ENCODE measurements at regions not wholly inside any gene's neighbourhood (a gene's known extent, or its start where the extent isn't known, plus 50 kb on each side); places are given as distances from the start of the nearest gene placed in this dataset.

- Histone ChIP-seq H3K4me2 (ENCODE audit: insufficient read depth, low read length) (no peak overlapping the region), H2AFZ (ENCODE audit: low read depth, low read length) (no peak overlapping the region), H3K9ac (ENCODE audit: insufficient read depth in 1 of 2, low read depth in 2 of 2, low read length in 2 of 2) (no peak overlapping the region), H3K27ac (ENCODE audit: extremely low read depth, low read depth, low read length) (no peak overlapping the region), H3K4me1 (replicated peaks in 1 of 2; ENCODE audit: control insufficient read depth in 2 of 2, insufficient read depth in 2 of 2, low read length in 2 of 2) (no peaks in the 10 kb centered on the region), H3K27me3 (ENCODE audit: control insufficient read depth in 2 of 2, insufficient read depth in 2 of 2, low read length in 2 of 2) (peaks cover 0 to 24% of the 10 kb centered on the region in 2 experiments; a peak in 2 of 5 replicates), H4K20me1 (replicated peaks; ENCODE audit: control insufficient read depth, insufficient read depth, low read length) (no peaks in the 10 kb centered on the region), H3K79me2 (ENCODE audit: control insufficient read depth, insufficient read depth, low read length) (no peaks in the 10 kb centered on the region), H3K9me3 (replicated peaks; ENCODE audit: control insufficient read depth, insufficient read depth, low read depth, low read length) (no peaks in the 10 kb centered on the region), H3K36me3 (ENCODE audit: control insufficient read depth, insufficient read depth, low read length) (no peaks in the 10 kb centered on the region), H3K9me1 (ENCODE audit: control insufficient read depth, insufficient read depth, low read length) (no peaks in the 10 kb centered on the region), H3K4me3 (no peak overlapping the region)
- DNase-seq (ENCODE audit: extremely low read depth in 1 of 4, low spot score in 3 of 4) (no peak), ATAC-seq (no peak), FAIRE-seq (no peak)
- no TSS peak for BruUV-seq (replicated peaks)
- POLR2A ChIA-PET: interaction anchor here (0.7 to 0.8 kb wide), 2 partner anchors 14 to 66 kb away, joined by 3 read pairs; no protein-coding TSS in a partner anchor
- CTCF ChIA-PET (ENCODE audit: low intra/inter-chr PET ratio): no interaction called here
- intact Hi-C loops (cut with micrococcal nuclease): no loop called here
- WGBS (ENCODE audit: insufficient coverage, low coverage, missing lambda C conversion rate): 8% methylated on average over 2 of the region's 2 CpGs
- TF ChIP-seq POU5F1 (IDR thresholded peaks at IDR 0.05; ENCODE audit: borderline replicate concordance, low read depth, low read length, partially characterized antibody) (no peak), DLX4 (CRISPR knock-in tag; IDR thresholded peaks at IDR 0.05) (no peak), FUS (optimal IDR thresholded peaks at IDR 0.05; ENCODE audit: low read depth, low read length) (no peak), RB1 (IDR thresholded peaks at IDR 0.05; ENCODE audit: low read depth) (no peak), MED1 (CRISPR knock-in tag; IDR thresholded peaks at IDR 0.05; ENCODE audit: borderline replicate concordance) (no peak), ZNF277 (CRISPR knock-in tag; IDR thresholded peaks at IDR 0.05; ENCODE audit: borderline replicate concordance) (no peak), RAD51 (IDR thresholded peaks at IDR 0.05; ENCODE audit: borderline replicate concordance, low read depth) (no peak)
- in situ Hi-C loops (cut with MboI): loop anchor here (10.0 kb wide), 1 partner anchor 230 kb away; no protein-coding TSS in a partner anchor
Measured at GRCh38 chr2:174694920-174695319, 69.4 kb downstream of the CHRNA1 start.
